ENCODE measurements at regions not wholly inside any gene's neighbourhood (a gene's known extent, or its start where the extent isn't known, plus 50 kb on each side); places are given as distances from the start of the nearest gene placed in this dataset.

DNA sequence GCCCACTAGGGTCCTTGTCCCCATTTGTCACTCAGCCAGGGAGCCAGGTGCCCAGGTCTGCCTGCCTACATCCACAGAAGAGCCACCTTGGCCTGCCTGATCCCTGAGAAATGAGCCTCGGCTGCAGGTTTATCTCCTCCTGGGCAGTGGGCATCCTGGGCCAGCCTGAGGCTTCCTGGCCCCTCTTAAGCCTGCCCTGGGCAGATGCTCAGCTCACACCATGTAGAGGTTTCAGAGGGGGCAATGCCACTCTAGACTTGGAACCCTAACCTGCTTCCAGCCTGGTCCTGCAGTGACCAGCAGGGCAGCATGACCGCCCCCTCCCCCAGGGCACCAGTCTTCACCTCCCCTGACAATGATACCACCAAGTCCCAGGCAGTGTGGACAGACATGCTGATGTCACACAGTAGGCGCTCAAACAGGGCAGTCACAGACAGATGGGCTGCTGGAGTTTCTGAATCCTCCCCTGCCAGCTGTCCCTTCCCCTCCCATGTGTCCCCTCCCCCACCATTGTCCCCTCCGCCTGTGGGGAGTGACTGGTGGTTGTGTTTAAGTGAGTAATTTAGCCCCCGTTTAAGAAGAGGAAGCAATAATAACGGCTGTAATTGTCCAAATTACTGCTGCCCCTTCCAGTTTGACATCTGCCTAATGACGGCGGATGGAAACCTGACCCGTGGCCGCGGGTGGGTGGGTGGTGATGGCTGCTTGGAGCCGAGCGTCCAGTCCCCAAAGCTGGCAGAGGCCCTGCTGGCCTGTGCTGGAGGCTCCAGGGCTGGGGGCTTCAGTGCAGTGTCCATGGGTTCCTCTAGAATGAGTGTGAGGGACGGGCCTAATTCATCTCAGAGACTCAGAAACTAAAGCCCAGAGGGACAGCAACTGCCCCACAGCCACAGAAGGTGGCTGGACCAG lies 147.7 kb downstream of the BARX1 start (continued):
- TF ChIP-seq KDM1A (IDR thresholded peaks at IDR 0.05; ENCODE audit: borderline replicate concordance, low read length) = no peak
- no peak for TF ChIP-seq HDAC2 (IDR thresholded peaks at IDR 0.05; ENCODE audit: borderline replicate concordance in 1 of 2, low read depth in 2 of 2, low read length in 2 of 2)
- TF ChIP-seq POLR2AphosphoS5 (IDR thresholded peaks at IDR 0.05; ENCODE audit: low read depth, low read length) = no peak
- no peak for TF ChIP-seq TEAD4 (IDR thresholded peaks at IDR 0.05; ENCODE audit: low read depth, low read length)
- no peak for TF ChIP-seq CEBPB (IDR thresholded peaks at IDR 0.05; ENCODE audit: low read depth, low read length)
- TF ChIP-seq NANOG (IDR thresholded peaks at IDR 0.05; ENCODE audit: insufficient read depth, low read depth, low read length, poor library complexity, severe bottlenecking) = no peak
